LNCAP (cell line): ENCODE measurements at regions not wholly inside any gene's neighbourhood (a gene's known extent, or its start where the extent isn't known, plus 50 kb on each side); places are given as distances from the start of the nearest gene placed in this dataset.

Experiments
- CTCF ChIP-seq: fragments of 450-650 bp; IDR thresholded peaks from 2 replicates; pipeline ENCODE4 v1.5.1; 2017; ENCODE audit warnings: mild to moderate bottlenecking

GRCh38 chr9:135034106-135034505, 53.4 kb upstream of the OLFM1 start:
- TF ChIP-seq CTCF = no peak

- no peak for TF ChIP-seq CTCF
These were observed 51.4 kb upstream of the OLFM1 start for GRCh38 chr9:135035781-135036760.

GRCh38 chr9:135036861-135037465, 50.5 kb upstream of the OLFM1 start:
- TF ChIP-seq CTCF = no peak

- TF ChIP-seq CTCF = no peak
These were observed 49.8 kb upstream of the OLFM1 start for GRCh38 chr9:135037521-135038250.
